Cardiac fibroblast (primary cell): ENCODE measurements at regions not wholly inside any gene's neighbourhood (a gene's known extent, or its start where the extent isn't known, plus 50 kb on each side); places are given as distances from the start of the nearest gene placed in this dataset.
"Not testable (repeated sequence)": the region's sequence is repeated elsewhere in the genome, so short reads cannot be mapped to it uniquely, and the experiment has no call there.

Experiments used
- DNase-seq, 2 donors: peaks; one replicate each; pipeline versions ENCODE4 v3.0.0 to v3.0.0-alpha.2; 2010; ENCODE audit warnings: low read depth in 2 of 2
- H3K4me3 ChIP-seq, 2 donors: replicated peaks in 1 of 2; 1 replicate in 1 of 2; 2 replicates in 1 of 2; pipeline ENCODE4 v1.5.1; 2011; ENCODE audit warnings: low read depth in 2 of 2, low read length in 2 of 2, mild to moderate bottlenecking in 2 of 2, moderate library complexity in 1 of 2
- CTCF ChIP-seq: IDR thresholded peaks from one replicate; pipeline ENCODE4 v1.5.1; 2011; ENCODE audit warnings: low read depth, mild to moderate bottlenecking, low read length, inconsistent platforms

DNA sequence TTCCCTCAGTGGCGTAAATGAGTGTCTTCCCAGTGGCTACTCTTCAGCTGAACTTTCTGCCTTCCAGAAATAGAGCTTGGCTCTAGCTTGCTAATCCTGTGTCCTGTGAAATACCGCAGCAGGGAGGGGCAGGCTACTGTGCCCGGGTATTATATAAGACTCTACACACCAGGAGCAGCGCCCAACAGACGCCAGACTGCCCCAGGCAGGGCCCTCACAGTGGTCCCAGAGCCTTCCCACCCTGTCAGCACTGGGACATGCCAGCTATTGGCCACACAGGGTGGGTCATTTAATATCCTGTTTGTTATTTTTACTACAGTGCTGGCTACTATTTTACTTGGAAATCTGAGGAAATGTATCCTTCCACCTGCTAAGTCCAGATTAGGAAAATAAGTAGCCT lies 121.0 kb downstream of the FEM1C start:
- no peak overlapping the region for H3K4me3 ChIP-seq
- no peak for TF ChIP-seq CTCF
- peak; percentile 55 to 60 for DNase-seq

DNA sequence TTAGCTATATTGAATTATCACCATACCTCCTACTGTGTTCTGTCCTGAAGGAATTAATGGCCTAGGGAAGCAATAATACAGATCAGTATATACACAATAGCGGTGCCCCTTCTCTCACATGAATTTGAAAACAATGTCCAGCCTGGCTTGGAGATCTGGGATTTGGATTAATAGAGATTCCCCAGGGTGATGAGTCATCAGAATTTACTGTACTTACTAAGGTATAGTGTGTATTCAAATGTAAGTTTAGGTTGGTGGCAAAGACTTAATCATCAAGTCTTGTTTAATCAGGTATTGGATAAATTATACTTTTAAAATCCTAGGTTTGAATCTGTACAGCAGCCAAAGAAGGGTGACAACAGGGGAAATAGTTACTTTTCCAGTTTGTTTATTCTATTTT lies 121.5 kb downstream of the FEM1C start:
- DNase-seq = peak in 1 of 2 donors; percentile 80
- H3K4me3 ChIP-seq = no peak overlapping the region
- no peak for TF ChIP-seq CTCF

- not testable (repeated sequence) for DNase-seq, H3K4me3 ChIP-seq
Measured at GRCh38 chr5:115420812-115421211, 123.8 kb downstream of the FEM1C start.

GRCh38 chr5:115419846-115420585 lies 123.6 kb upstream of the CCDC112 start:
- TF ChIP-seq CTCF = no peak

GRCh38 chr5:115418788-115419187 lies 122.3 kb upstream of the CCDC112 start:
- no peak for TF ChIP-seq CTCF
- no peak overlapping the region for H3K4me3 ChIP-seq
- no peak for DNase-seq

More at GRCh38 chr5:115419846-115420585, 123.6 kb upstream of the CCDC112 start:
- peak; percentile 97 to 99 for DNase-seq
- no peak overlapping the region for H3K4me3 ChIP-seq

DNA sequence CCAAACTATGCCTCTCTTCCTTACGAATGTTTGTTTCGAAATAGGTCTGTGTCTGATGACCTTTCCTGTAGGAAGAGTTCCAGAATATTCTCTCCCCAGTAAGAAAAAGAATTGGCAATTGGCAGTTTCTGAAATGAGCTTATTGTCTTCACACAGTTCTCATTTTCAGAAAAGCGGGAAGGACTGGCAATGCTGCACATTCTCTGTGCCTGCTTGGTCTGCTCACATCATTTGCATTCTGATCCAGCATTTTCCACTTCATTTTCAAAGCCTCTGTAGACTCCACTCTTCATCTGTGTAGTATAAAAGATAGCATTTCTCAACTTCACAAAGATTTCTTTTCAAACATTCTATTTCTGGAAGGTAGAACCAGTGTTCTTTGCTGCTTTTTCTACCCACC lies 120.6 kb upstream of the CCDC112 start:
- TF ChIP-seq CTCF = no peak
- DNase-seq = no peak
- H3K4me3 ChIP-seq = no peak overlapping the region

DNA sequence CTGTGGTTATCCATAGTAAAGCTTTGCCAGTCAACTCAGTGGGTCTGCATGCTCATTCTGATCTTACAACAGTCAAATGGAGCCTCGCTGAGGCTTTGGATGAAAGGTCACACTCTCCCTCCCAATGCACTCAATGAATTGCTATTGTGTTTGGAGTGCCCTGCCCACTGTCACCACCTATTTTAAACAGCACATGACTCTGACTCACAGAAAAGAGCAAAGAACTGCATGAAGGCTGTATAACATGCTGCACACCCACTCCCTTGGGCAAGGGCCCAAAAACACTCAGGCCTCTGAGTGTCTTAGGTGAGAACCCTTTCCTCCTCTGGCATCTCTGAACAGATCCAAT lies 118.7 kb upstream of the CCDC112 start:
- peak; percentile 86 to 92 for DNase-seq
- no peak overlapping the region for H3K4me3 ChIP-seq
- no peak for TF ChIP-seq CTCF
